CD14-positive monocyte (primary cell): ENCODE measurements at regions not wholly inside any gene's neighbourhood (a gene's known extent, or its start where the extent isn't known, plus 50 kb on each side); places are given as distances from the start of the nearest gene placed in this dataset.

ENCODE experiments used
- DNase-seq, 3 donors: peaks; one replicate each; pipeline ENCODE4 v3.0.0-alpha.2; 2011 to 2022
- H2AFZ ChIP-seq: 2 replicates; pipeline ENCODE4 v1.6.0; 2012; ENCODE audit warnings: mild to moderate bottlenecking, low read depth, low read length, inconsistent platforms; ENCODE audit not compliant: insufficient read depth, poor library complexity, severe bottlenecking
- H3K27ac ChIP-seq, 2 donors: 1 replicate in 1 of 2; 2 replicates in 1 of 2; pipeline ENCODE4 v1.5.1; 2012 to 2013; ENCODE audit warnings: low read length in 2 of 2, control low read depth in 1 of 2, inconsistent platforms in 1 of 2, low read depth in 1 of 2, mild to moderate bottlenecking in 1 of 2
- H3K27me3 ChIP-seq, 2 donors: one replicate each; pipeline versions ENCODE4 v1.6.0 to v1.6.1; 2011 to 2013; ENCODE audit warnings: low read length in 2 of 2; ENCODE audit not compliant: control insufficient read depth in 2 of 2, insufficient read depth in 2 of 2
- H3K36me3 ChIP-seq, 2 donors: replicated peaks in 1 of 2; 1 replicate in 1 of 2; 2 replicates in 1 of 2; pipeline versions ENCODE4 v1.5.1 to v1.6.1; 2012 to 2013; ENCODE audit warnings: low read length in 2 of 2, control low read depth in 1 of 2, inconsistent platforms in 1 of 2, mild to moderate bottlenecking in 1 of 2; ENCODE audit not compliant: insufficient read depth in 2 of 2, control insufficient read depth in 1 of 2
- H3K4me1 ChIP-seq, 2 donors: 1 replicate in 1 of 2; 2 replicates in 1 of 2; pipeline versions ENCODE4 v1.5.1 to v1.6.1; 2012 to 2013; ENCODE audit warnings: low read length in 2 of 2, control low read depth in 1 of 2, inconsistent platforms in 1 of 2, mild to moderate bottlenecking in 1 of 2, moderate library complexity in 1 of 2; ENCODE audit not compliant: insufficient read depth in 2 of 2, control insufficient read depth in 1 of 2
- H3K4me2 ChIP-seq: replicated peaks from 2 replicates; pipeline ENCODE3; 2012; ENCODE audit warnings: low read length, moderate library complexity, mild to moderate bottlenecking; ENCODE audit not compliant: poor library complexity, severe bottlenecking; ENCODE audit errors: extremely low read depth
- H3K4me3 ChIP-seq, 3 experiments: fragments of 200-600 bp in 1 of 3; sonication (generic) in 1 of 3; replicated peaks in 1 of 3; 1 replicate in 2 of 3; 2 replicates in 1 of 3; pipeline ENCODE4 v1.5.1; 2011 to 2013; ENCODE audit warnings: low read length in 3 of 3, mild to moderate bottlenecking in 3 of 3, control low read depth in 2 of 3, low read depth in 2 of 3, inconsistent platforms in 1 of 3, moderate library complexity in 1 of 3
- H3K79me2 ChIP-seq: 2 replicates; pipeline ENCODE4 v1.6.0; 2012; ENCODE audit warnings: mild to moderate bottlenecking, control low read depth, inconsistent platforms, low read length, moderate library complexity; ENCODE audit not compliant: insufficient read depth
- H3K9ac ChIP-seq: 2 replicates; pipeline ENCODE4 v1.6.0; 2017; ENCODE audit warnings: low read length, mild to moderate bottlenecking; ENCODE audit not compliant: insufficient read depth, poor library complexity, severe bottlenecking
- H3K9me3 ChIP-seq, 2 donors: replicated peaks in 1 of 2; 1 replicate in 1 of 2; 2 replicates in 1 of 2; pipeline versions ENCODE4 v1.5.1 to v1.6.1; 2012 to 2013; ENCODE audit warnings: low read length in 2 of 2, control low read depth in 1 of 2; ENCODE audit not compliant: control insufficient read depth in 1 of 2, insufficient read depth in 1 of 2
- H4K20me1 ChIP-seq: 2 replicates; pipeline ENCODE4 v1.6.0; 2012; ENCODE audit warnings: mild to moderate bottlenecking, low read length, control low read depth, moderate library complexity; ENCODE audit not compliant: insufficient read depth
- H3K27ac Mint-ChIP-seq, 7 donors: one replicate each; pipeline ENCODE4 v1.8.0; 2020; ENCODE audit warnings: mild to moderate bottlenecking in 7 of 7, mixed read lengths in 7 of 7, moderate library complexity in 6 of 7, inconsistent platforms in 2 of 7
- H3K27me3 Mint-ChIP-seq, 3 donors: one replicate each; pipeline ENCODE4 v1.8.0; 2021 to 2022; ENCODE audit warnings: low read depth in 3 of 3, mild to moderate bottlenecking in 3 of 3, mixed read lengths in 3 of 3, moderate library complexity in 3 of 3, inconsistent platforms in 1 of 3
- H3K36me3 Mint-ChIP-seq, 2 donors: one replicate each; pipeline ENCODE4 v1.8.0; 2020; ENCODE audit warnings: mixed read lengths in 2 of 2, inconsistent platforms in 1 of 2, mild to moderate bottlenecking in 1 of 2
- H3K4me1 Mint-ChIP-seq: one replicate; pipeline ENCODE4 v1.8.0; 2020; ENCODE audit warnings: mild to moderate bottlenecking, mixed read lengths
- H3K4me3 Mint-ChIP-seq, 2 donors: one replicate each; pipeline ENCODE4 v1.8.0; 2020; ENCODE audit warnings: mild to moderate bottlenecking in 2 of 2, mixed read lengths in 2 of 2, moderate library complexity in 1 of 2
- H3K9me3 Mint-ChIP-seq, 7 donors: one replicate each; pipeline ENCODE4 v1.8.0; 2020 to 2022; ENCODE audit warnings: mixed read lengths in 7 of 7, mild to moderate bottlenecking in 6 of 7, moderate library complexity in 6 of 7, inconsistent platforms in 2 of 7
- CTCF ChIP-seq: fragments of 200-600 bp; IDR thresholded peaks from one replicate; pipeline ENCODE4 v1.8.0; 2022; ENCODE audit warnings: antibody characterized with exemption, mild to moderate bottlenecking
- WGBS: methylation state at CpG from one replicate; pipeline ENCODE4 v1.1.5; 2013; ENCODE audit warnings: missing lambda C conversion rate; ENCODE audit not compliant: insufficient coverage; 5-methylcytosine and 5-hydroxymethylcytosine counted together
- intact Hi-C, 2 donors: fragments of 100-400 bp; cut with micrococcal nuclease; formaldehyde crosslinking; loops; one replicate each; pipeline versions ENCODE4 v1.15.0 to v1.15.1; 2023

DNA sequence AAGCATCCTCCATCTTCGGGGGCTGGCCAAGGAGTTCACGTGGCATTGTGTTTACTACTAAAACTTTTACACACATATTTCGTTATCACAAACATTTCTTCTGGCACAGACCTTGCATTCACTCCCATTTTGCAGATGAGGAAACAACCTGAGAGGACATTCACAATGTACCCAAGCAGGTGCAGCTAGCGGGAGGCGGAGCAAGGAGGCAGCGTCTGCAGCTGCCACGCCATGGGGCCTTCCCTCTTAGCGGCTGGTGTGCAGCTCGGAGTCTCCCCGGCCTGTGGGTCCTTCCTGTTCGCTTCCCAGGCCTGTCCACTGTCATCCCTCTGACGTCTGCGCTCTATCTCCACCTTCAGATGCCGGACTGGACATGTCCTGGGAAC is 807.8 kb downstream of the TBC1D22A start:
- Histone ChIP-seq H3K4me2 (no peak overlapping the region), H3K4me1 (no peaks in the 10 kb centered on the region), H4K20me1 (no peaks in the 10 kb centered on the region), H3K4me3 (no peak overlapping the region), H3K9me3 (peaks cover 0 to 8% of the 10 kb centered on the region in 2 donors), H3K9ac (no peak overlapping the region), H3K27me3 (no peaks in the 10 kb centered on the region), H3K27ac (no peak overlapping the region), H3K79me2 (no peaks in the 10 kb centered on the region), H3K36me3 (no peaks in the 10 kb centered on the region), H2AFZ (no peak overlapping the region)
- H3K4me3 Mint-ChIP-seq, result no peak overlapping the region
- H3K27ac Mint-ChIP-seq, result peak overlapping the region in 1 of 7 donors; percentile 28
- peaks cover 0 to 5% (median 1%) of the 10 kb centered on the region in 7 donors for H3K9me3 Mint-ChIP-seq
- intact Hi-C loops, result no loop called here
- no peaks in the 10 kb centered on the region for H3K36me3 Mint-ChIP-seq
- DNase-seq, result no peak
- H3K27me3 Mint-ChIP-seq, result peaks cover 0 to 4% (median under 1%) of the 10 kb centered on the region in 3 donors
- H3K4me1 Mint-ChIP-seq, result no peaks in the 10 kb centered on the region
- no peak for TF ChIP-seq CTCF
- WGBS, result 87% methylated on average over 14 of the region's 14 CpGs

- 91% methylated on average over 15 of the region's 17 CpGs for WGBS
- H3K4me3 ChIP-seq, result no peak overlapping the region
- TF ChIP-seq CTCF, result no peak
- DNase-seq, result no peak
- H3K9ac ChIP-seq, result no peak overlapping the region
- peaks cover 0 to 4% (median 0%) of the 10 kb centered on the region in 3 donors for H3K27me3 Mint-ChIP-seq
- no peaks in the 10 kb centered on the region for H3K36me3 Mint-ChIP-seq
- H3K4me3 Mint-ChIP-seq, result no peak overlapping the region
- intact Hi-C loops, result no loop called here
- H3K27ac ChIP-seq, result no peak overlapping the region
- H3K4me2 ChIP-seq, result no peak overlapping the region
- no peaks in the 10 kb centered on the region for H4K20me1 ChIP-seq
- no peaks in the 10 kb centered on the region for H3K79me2 ChIP-seq
- H3K4me1 ChIP-seq, result no peaks in the 10 kb centered on the region
- peaks cover 0 to 3% (median 1%) of the 10 kb centered on the region in 7 donors for H3K9me3 Mint-ChIP-seq
- H2AFZ ChIP-seq, result no peak overlapping the region
- peaks cover 0 to 8% of the 10 kb centered on the region in 2 donors for H3K9me3 ChIP-seq
- no peaks in the 10 kb centered on the region for H3K27me3 ChIP-seq
- no peaks in the 10 kb centered on the region for H3K4me1 Mint-ChIP-seq
- H3K36me3 ChIP-seq, result no peaks in the 10 kb centered on the region
- peak overlapping the region in 2 of 7 donors; percentile 5 to 28 for H3K27ac Mint-ChIP-seq
These were observed 807.2 kb downstream of the TBC1D22A start for GRCh38 chr22:47569389-47570299.
